NCI-H2196 treated with DMSO at 0.1 percent for 48 hours (cell line): ENCODE measurements at regions not wholly inside any gene's neighbourhood (a gene's known extent, or its start where the extent isn't known, plus 50 kb on each side); places are given as distances from the start of the nearest gene placed in this dataset.
A peak's percentile ranks its signal among the peaks of the same experiment; 100 is the strongest.
"Not testable (repeated sequence)": the region's sequence is repeated elsewhere in the genome, so short reads cannot be mapped to it uniquely, and the experiment has no call there.

Source experiments
- DNase-seq: peaks from one replicate; lab custom pipeline; 2025; ENCODE audit not compliant: unreplicated experiment; lab: John Stamatoyannopoulos, UW

- no peak for DNase-seq
Measured at GRCh38 chr1:60823151-60823550, 259.2 kb upstream of the NFIA start.

GRCh38 chr1:60822252-60822651 is 260.1 kb upstream of the NFIA start:
- DNase-seq = no peak

GRCh38 chr1:60821156-60821555 is 261.2 kb upstream of the NFIA start:
- no peak for DNase-seq

GRCh38 chr1:60818969-60819701 is 263.2 kb upstream of the NFIA start:
- DNase-seq = no peak

- DNase-seq = no peak
Measured at GRCh38 chr1:60813071-60813470, 269.3 kb upstream of the NFIA start.

GRCh38 chr1:60809204-60809980 is 273.0 kb upstream of the NFIA start:
- no peak for DNase-seq

GRCh38 chr1:60808676-60809075 is 273.7 kb upstream of the NFIA start:
- DNase-seq = no peak

GRCh38 chr1:60802884-60803283 is 279.5 kb upstream of the NFIA start:
- DNase-seq = no peak

- no peak for DNase-seq
Measured at GRCh38 chr1:60797351-60797750, 285.0 kb upstream of the NFIA start.

- no peak for DNase-seq
Measured at GRCh38 chr1:60791226-60791625, 291.1 kb upstream of the NFIA start.

- not testable (repeated sequence) for DNase-seq
Measured at GRCh38 chr1:60773099-60773498, 309.3 kb upstream of the NFIA start.

GRCh38 chr1:60769082-60769481 is 313.3 kb upstream of the NFIA start:
- no peak for DNase-seq

- peak; percentile 6 for DNase-seq
Measured at GRCh38 chr1:60765204-60765603, 317.2 kb upstream of the NFIA start.

- no peak for DNase-seq
Measured at GRCh38 chr1:60764489-60764888, 317.9 kb upstream of the NFIA start.

- no peak for DNase-seq
Measured at GRCh38 chr1:60763741-60764140, 318.6 kb upstream of the NFIA start.

- DNase-seq = no peak
Measured at GRCh38 chr1:60762911-60763310, 319.4 kb upstream of the NFIA start.

- DNase-seq = no peak
Measured at GRCh38 chr1:60762176-60762575, 320.2 kb upstream of the NFIA start.

- DNase-seq = no peak
Measured at GRCh38 chr1:60759291-60759690, 323.1 kb upstream of the NFIA start.

GRCh38 chr1:60757485-60757884 is 324.9 kb upstream of the NFIA start:
- no peak for DNase-seq

GRCh38 chr1:60753036-60753900 is 329.1 kb upstream of the NFIA start:
- DNase-seq = no peak

- no peak for DNase-seq
Measured at GRCh38 chr1:60751306-60751705, 331.1 kb upstream of the NFIA start.

GRCh38 chr1:60747353-60747752 is 335.0 kb upstream of the NFIA start:
- DNase-seq = no peak
